ENCODE measurements at regions not wholly inside any gene's neighbourhood (a gene's known extent, or its start where the extent isn't known, plus 50 kb on each side); places are given as distances from the start of the nearest gene placed in this dataset.

DNA sequence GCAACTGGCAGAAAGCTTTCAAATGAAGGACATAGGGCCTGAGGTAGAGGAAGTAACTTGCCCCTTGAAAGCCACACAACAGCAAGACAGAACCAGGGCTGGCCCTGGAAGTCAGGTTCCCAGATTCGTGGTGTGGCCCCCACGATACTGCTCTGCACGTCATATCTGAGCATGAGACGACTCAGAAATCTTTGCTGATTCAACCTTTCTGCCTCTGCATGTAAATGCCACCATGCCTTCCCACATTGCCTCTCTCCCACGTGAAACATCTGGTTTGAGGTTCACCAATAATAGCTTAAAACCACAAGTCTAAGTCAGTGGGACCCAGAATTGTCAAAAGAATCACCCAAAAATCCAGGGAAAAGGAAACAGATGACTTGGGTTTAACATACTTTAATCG is 214.0 kb upstream of the TRIB2 start:
- TF ChIP-seq, protein P1, sequence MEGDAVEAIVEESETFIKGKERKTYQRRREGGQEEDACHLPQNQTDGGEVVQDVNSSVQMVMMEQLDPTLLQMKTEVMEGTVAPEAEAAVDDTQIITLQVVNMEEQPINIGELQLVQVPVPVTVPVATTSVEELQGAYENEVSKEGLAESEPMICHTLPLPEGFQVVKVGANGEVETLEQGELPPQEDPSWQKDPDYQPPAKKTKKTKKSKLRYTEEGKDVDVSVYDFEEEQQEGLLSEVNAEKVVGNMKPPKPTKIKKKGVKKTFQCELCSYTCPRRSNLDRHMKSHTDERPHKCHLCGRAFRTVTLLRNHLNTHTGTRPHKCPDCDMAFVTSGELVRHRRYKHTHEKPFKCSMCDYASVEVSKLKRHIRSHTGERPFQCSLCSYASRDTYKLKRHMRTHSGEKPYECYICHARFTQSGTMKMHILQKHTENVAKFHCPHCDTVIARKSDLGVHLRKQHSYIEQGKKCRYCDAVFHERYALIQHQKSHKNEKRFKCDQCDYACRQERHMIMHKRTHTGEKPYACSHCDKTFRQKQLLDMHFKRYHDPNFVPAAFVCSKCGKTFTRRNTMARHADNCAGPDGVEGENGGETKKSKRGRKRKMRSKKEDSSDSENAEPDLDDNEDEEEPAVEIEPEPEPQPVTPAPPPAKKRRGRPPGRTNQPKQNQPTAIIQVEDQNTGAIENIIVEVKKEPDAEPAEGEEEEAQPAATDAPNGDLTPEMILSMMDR (IDR thresholded peaks at IDR 0.05): no peak
- TF ChIP-seq POLR2A (IDR thresholded peaks at IDR 0.05): no peak

Data from Peyer's patch (tissue), 4 donors.